ENCODE measurements at regions not wholly inside any gene's neighbourhood (a gene's known extent, or its start where the extent isn't known, plus 50 kb on each side); places are given as distances from the start of the nearest gene placed in this dataset.

DNA sequence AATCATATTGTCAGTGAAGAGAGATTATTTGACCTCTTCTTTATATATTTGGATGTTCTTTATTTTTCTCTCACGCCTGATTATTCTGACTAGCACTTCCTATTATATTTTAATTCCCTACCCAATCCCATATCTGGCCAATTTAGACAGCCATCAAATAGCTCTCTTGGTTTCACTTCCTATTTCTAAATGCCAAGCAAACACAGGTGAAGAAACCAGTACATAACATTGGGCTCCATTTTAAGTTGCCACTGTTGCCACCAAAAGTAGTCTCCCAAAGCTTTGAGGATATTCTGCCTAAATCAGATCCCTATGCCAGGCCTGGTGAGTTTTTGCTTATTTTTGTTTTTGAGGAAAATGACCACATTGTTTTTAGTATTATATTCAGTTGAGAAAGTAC lies 547.0 kb downstream of the MBD2 start:
- no peaks in the 10 kb centered on the region for H3K9me3 ChIP-seq (ENCODE audit: control insufficient read depth, low read depth, low read length)
- no peak overlapping the region for H3K27ac ChIP-seq (ENCODE audit: insufficient read length, low read depth, low read length)
- no peaks in the 10 kb centered on the region for H3K4me1 ChIP-seq (ENCODE audit: insufficient read depth, low read length)
- no peak for DNase-seq
- peaks cover 0 to 4% of the 10 kb centered on the region in 2 experiments; a peak in 1 of 4 replicates for H3K4me1 Mint-ChIP-seq
- H4K20me1 ChIP-seq (ENCODE audit: control insufficient read depth, insufficient read depth, insufficient read length): no peaks in the 10 kb centered on the region
- H3K23me2 ChIP-seq (ENCODE audit: insufficient read length, low read depth, low read length, poor library complexity, severe bottlenecking): no peaks in the 10 kb centered on the region
- no peak overlapping the region for H2BK120ac ChIP-seq (ENCODE audit: low read depth, low read length, poor library complexity, severe bottlenecking)
- no peak overlapping the region for H3K18ac ChIP-seq (ENCODE audit: insufficient read length, low read depth, low read length)
- H2BK12ac ChIP-seq (ENCODE audit: insufficient read length, low read depth, low read length): no peak overlapping the region
- H4K91ac ChIP-seq (ENCODE audit: insufficient read length, low read depth, low read length): no peak overlapping the region
- H3K9ac ChIP-seq (ENCODE audit: extremely low read depth, insufficient read length, low read length): no peak overlapping the region
- H3K79me1 ChIP-seq (ENCODE audit: insufficient read depth, low read depth, low read length, poor library complexity, severe bottlenecking): no peaks in the 10 kb centered on the region
- H2BK20ac ChIP-seq (ENCODE audit: low read depth, low read length, poor library complexity, severe bottlenecking): no peak overlapping the region
- H2BK15ac ChIP-seq (ENCODE audit: low read depth, low read length): no peak overlapping the region
- H3K27ac Mint-ChIP-seq: no peak overlapping the region
- no peak overlapping the region for H2AK5ac ChIP-seq (ENCODE audit: insufficient read length, low read length)
- H3K4me2 ChIP-seq (ENCODE audit: insufficient read depth, insufficient read length, low read length): no peak overlapping the region
- H4K8ac ChIP-seq (replicated peaks; ENCODE audit: insufficient read length, low read depth, low read length): no peak overlapping the region
- no peaks in the 10 kb centered on the region for H3K79me2 ChIP-seq (ENCODE audit: insufficient read depth, low read length)
- no peak overlapping the region for H4K5ac ChIP-seq (ENCODE audit: insufficient read length, low read depth, low read length)
- H3K4me3 Mint-ChIP-seq: no peak overlapping the region
- H3K36me3 Mint-ChIP-seq (ENCODE audit: insufficient read depth in 1 of 3, low read depth in 3 of 3): no peaks in the 10 kb centered on the region; a peak in 1 of 7 replicates
- no peak overlapping the region for H3K56ac ChIP-seq (ENCODE audit: insufficient read length, low read depth, low read length)
- H3K23ac ChIP-seq (ENCODE audit: insufficient read length, low read depth, low read length): no peak overlapping the region
- no peak overlapping the region for H3T11ph ChIP-seq (ENCODE audit: low read length)
- no peak overlapping the region for H3K4ac ChIP-seq (ENCODE audit: low read depth, low read length)
- H3K27me3 Mint-ChIP-seq (ENCODE audit: low read depth): no peaks in the 10 kb centered on the region
- H3K27me3 ChIP-seq (ENCODE audit: insufficient read depth, low read length): no peaks in the 10 kb centered on the region
- TF ChIP-seq, protein P1, sequence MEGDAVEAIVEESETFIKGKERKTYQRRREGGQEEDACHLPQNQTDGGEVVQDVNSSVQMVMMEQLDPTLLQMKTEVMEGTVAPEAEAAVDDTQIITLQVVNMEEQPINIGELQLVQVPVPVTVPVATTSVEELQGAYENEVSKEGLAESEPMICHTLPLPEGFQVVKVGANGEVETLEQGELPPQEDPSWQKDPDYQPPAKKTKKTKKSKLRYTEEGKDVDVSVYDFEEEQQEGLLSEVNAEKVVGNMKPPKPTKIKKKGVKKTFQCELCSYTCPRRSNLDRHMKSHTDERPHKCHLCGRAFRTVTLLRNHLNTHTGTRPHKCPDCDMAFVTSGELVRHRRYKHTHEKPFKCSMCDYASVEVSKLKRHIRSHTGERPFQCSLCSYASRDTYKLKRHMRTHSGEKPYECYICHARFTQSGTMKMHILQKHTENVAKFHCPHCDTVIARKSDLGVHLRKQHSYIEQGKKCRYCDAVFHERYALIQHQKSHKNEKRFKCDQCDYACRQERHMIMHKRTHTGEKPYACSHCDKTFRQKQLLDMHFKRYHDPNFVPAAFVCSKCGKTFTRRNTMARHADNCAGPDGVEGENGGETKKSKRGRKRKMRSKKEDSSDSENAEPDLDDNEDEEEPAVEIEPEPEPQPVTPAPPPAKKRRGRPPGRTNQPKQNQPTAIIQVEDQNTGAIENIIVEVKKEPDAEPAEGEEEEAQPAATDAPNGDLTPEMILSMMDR (conservative IDR thresholded peaks at IDR 0.05): no peak
- H2AFZ ChIP-seq (ENCODE audit: low read length): no peak overlapping the region
- WGBS (ENCODE audit: extremely low coverage, insufficient read length, low lambda C conversion rate): no CpG with 5 or more reads among the region's 1 CpG
- H3K14ac ChIP-seq (ENCODE audit: insufficient read depth, low read length): no peak overlapping the region
- peaks cover 0 to 4% of the 10 kb centered on the region in 2 experiments; a peak in 2 of 5 replicates for H3K9me3 Mint-ChIP-seq
- no peak overlapping the region for H2BK5ac ChIP-seq (ENCODE audit: insufficient read length, low read length)

All from H9 (cell line).